ENCODE measurements at regions not wholly inside any gene's neighbourhood (a gene's known extent, or its start where the extent isn't known, plus 50 kb on each side); places are given as distances from the start of the nearest gene placed in this dataset.

DNA sequence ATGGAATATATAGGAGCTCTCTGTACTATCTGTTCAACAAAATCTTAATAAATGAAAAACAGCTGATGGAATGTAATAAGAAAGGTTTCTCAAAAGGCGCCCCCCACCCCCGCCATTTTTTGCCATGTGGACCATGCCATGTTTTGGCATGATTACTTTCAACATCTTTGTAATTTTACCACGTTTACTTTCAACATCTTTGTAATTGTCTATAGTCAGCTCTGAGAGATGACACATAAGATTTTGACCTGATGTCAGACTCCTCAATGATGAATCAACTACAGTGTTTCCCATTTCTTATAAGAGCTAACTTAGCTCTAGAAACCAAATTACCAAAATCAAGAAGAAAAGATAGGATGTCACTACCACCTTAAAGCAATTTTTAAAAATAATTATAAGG, 144.9 kb upstream of the AHR start:
- TF ChIP-seq, protein P1, sequence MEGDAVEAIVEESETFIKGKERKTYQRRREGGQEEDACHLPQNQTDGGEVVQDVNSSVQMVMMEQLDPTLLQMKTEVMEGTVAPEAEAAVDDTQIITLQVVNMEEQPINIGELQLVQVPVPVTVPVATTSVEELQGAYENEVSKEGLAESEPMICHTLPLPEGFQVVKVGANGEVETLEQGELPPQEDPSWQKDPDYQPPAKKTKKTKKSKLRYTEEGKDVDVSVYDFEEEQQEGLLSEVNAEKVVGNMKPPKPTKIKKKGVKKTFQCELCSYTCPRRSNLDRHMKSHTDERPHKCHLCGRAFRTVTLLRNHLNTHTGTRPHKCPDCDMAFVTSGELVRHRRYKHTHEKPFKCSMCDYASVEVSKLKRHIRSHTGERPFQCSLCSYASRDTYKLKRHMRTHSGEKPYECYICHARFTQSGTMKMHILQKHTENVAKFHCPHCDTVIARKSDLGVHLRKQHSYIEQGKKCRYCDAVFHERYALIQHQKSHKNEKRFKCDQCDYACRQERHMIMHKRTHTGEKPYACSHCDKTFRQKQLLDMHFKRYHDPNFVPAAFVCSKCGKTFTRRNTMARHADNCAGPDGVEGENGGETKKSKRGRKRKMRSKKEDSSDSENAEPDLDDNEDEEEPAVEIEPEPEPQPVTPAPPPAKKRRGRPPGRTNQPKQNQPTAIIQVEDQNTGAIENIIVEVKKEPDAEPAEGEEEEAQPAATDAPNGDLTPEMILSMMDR (IDR thresholded peaks at IDR 0.05; ENCODE audit: extremely low read depth, insufficient read depth, missing control alignments) = no peak
- in situ Hi-C loops (cut with MboI; ENCODE audit: low pct_unique_long_range_greater_than_20kb, low sequenced_read_pairs, unreplicated experiment) = no loop called here
- DNase-seq (ENCODE audit: low spot score) = no peak

- TF ChIP-seq, protein P1 (IDR thresholded peaks at IDR 0.05; ENCODE audit: extremely low read depth, insufficient read depth, missing control alignments) = no peak
- no peak for DNase-seq (ENCODE audit: low spot score)
- in situ Hi-C loops (cut with MboI; ENCODE audit: low pct_unique_long_range_greater_than_20kb, low sequenced_read_pairs, unreplicated experiment) = no loop called here
Observed at GRCh38 chr7:17155529-17155928, 142.9 kb upstream of the AHR start.

GRCh38 chr7:17158261-17158660, 140.2 kb upstream of the AHR start:
- in situ Hi-C loops (cut with MboI; ENCODE audit: low pct_unique_long_range_greater_than_20kb, low sequenced_read_pairs, unreplicated experiment) = no loop called here
- TF ChIP-seq, protein P1 (IDR thresholded peaks at IDR 0.05; ENCODE audit: extremely low read depth, insufficient read depth, missing control alignments) = no peak
- no peak for DNase-seq (ENCODE audit: low spot score)

DNA sequence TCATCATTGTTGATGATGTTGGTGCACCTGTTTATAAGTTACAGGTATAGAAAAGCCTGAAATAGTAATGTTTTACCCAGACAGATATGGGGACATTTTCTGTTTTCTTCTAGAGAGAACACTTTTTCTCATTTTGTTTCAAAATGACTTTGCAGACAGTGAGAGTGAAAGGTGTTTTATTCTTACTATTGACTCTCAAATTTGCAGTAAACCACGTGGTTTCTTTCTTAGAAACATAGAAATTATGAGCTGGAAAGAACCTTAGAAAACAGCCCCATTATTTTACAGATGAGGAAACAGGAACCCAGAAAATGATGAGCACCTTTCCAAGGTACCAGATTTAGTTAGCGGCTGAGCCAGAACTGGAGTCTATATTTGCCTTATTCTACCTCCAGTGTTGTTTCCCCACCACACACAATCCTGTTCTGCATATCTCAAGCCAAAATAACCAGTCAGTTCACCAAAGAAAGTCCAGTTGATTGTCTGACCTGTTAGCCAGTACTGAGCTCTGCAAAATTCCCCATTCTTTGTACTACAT, 138.9 kb upstream of the AHR start:
- in situ Hi-C loops (cut with MboI; ENCODE audit: low pct_unique_long_range_greater_than_20kb, low sequenced_read_pairs, unreplicated experiment) = no loop called here
- TF ChIP-seq, protein P1 (IDR thresholded peaks at IDR 0.05; ENCODE audit: extremely low read depth, insufficient read depth, missing control alignments) = no peak
- peak; percentile 52 for DNase-seq (ENCODE audit: low spot score)

- TF ChIP-seq, protein P1 (IDR thresholded peaks at IDR 0.05; ENCODE audit: extremely low read depth, insufficient read depth, missing control alignments) = peak; percentile 11
- in situ Hi-C loops (cut with MboI; ENCODE audit: low pct_unique_long_range_greater_than_20kb, low sequenced_read_pairs, unreplicated experiment) = no loop called here
- DNase-seq (ENCODE audit: low spot score) = no peak
Observed at GRCh38 chr7:17166824-17167379, 131.6 kb upstream of the AHR start.

- in situ Hi-C loops (cut with MboI; ENCODE audit: low pct_unique_long_range_greater_than_20kb, low sequenced_read_pairs, unreplicated experiment) = no loop called here
- peak; percentile 23 for DNase-seq (ENCODE audit: low spot score)
- TF ChIP-seq, protein P1 (IDR thresholded peaks at IDR 0.05; ENCODE audit: extremely low read depth, insufficient read depth, missing control alignments) = no peak
Observed at GRCh38 chr7:17168416-17168815, 130.0 kb upstream of the AHR start.

Data from GM13977 (cell line).